ENCODE measurements at regions not wholly inside any gene's neighbourhood (a gene's known extent, or its start where the extent isn't known, plus 50 kb on each side); places are given as distances from the start of the nearest gene placed in this dataset.

DNA sequence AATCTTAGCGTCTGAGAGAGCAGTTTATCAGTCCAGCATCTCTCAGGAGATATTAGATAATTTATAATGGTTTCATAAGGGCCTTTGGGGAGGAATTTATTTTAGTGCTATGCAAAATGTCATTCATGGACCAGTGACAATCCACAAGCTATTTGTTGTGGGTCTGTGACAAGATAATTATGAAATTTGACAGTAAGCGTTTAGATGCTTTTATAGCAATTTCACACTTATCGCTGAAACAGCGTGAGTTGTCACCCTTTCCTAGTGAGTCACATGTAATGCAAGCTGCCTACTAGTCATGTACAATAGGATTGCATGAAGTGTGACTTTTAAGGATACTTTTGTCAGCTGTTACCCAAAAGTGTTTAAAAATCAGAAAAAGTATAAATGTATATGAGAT, 315.6 kb upstream of the THBS1 start:
- TF ChIP-seq CTCF (IDR thresholded peaks at IDR 0.05; ENCODE audit: low read depth, low read length) = no peak
- no peak overlapping the region for H3K4me3 ChIP-seq (ENCODE audit: low read depth, low read length)

DNA sequence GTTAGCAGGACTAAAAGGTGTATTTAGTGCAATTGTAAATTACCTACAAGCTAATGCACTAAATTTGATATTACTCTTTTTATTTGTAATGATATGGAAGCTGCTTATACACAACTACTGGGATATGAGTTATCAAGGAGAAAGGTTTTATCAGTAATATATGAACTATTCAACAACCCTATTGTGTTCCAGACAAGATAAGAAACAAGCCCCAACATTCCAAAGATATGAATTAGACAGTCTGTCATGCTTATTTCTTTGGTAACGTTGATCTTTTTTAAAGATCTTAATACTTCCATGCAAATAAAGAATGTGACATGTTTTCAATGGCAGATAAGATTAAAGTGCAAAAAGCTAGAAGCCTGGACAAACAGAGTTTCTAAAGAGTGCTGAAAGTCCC, 314.0 kb upstream of the THBS1 start:
- H3K4me3 ChIP-seq (ENCODE audit: low read depth, low read length) = no peak overlapping the region
- no peak for TF ChIP-seq CTCF (IDR thresholded peaks at IDR 0.05; ENCODE audit: low read depth, low read length)

DNA sequence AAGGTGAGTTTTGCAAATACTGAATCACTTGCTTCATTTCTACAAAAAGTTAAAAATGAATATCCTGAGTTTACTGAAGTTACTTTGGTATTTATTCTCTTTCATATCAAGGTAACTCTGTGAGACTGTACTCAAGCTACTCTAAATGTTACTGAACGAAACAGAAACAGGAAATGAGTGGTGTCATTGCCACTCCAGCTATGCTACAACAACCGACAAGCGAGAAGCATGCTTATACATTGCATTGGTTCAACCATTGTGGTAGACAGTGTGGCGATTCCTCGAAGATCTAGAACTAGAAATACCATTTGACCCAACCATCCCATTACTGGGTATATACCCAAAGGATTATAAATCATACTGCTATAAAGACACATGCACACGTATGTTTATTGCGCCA, 313.2 kb upstream of the THBS1 start:
- TF ChIP-seq CTCF (IDR thresholded peaks at IDR 0.05; ENCODE audit: low read depth, low read length) = no peak
- no peak overlapping the region for H3K4me3 ChIP-seq (ENCODE audit: low read depth, low read length)

DNA sequence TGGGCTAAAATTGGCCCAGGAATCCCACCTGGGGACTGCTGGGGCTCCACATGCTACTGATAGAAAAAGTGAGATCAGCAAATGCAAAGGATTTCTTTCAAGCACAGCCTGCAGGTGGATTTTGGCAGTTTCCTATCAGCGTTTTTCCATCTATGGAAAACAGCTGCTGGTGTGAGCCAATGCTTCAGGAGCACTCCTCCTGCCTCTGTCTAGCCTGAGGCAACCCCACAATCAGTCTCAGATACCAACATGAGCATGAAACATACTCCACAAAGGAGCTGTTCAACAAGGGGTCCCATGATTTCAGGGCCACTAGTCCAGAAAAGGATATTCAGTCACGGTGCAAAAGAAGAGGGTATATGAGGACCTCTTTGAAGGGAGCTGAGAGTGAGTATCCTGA, 311.5 kb upstream of the THBS1 start:
- no peak for TF ChIP-seq CTCF (IDR thresholded peaks at IDR 0.05; ENCODE audit: low read depth, low read length)

GRCh38 chr15:39269821-39270220, 311.1 kb upstream of the THBS1 start:
- H3K4me3 ChIP-seq (ENCODE audit: low read depth, low read length) = no peak overlapping the region
- no peak for TF ChIP-seq CTCF (IDR thresholded peaks at IDR 0.05; ENCODE audit: low read depth, low read length)

More for the DNA sequence above, 311.5 kb upstream of the THBS1 start:
- H3K4me3 ChIP-seq (ENCODE audit: low read depth, low read length) = no peak overlapping the region

GRCh38 chr15:39270221-39270855, 310.5 kb upstream of the THBS1 start:
- TF ChIP-seq CTCF (IDR thresholded peaks at IDR 0.05; ENCODE audit: low read depth, low read length) = no peak
- no peak overlapping the region for H3K4me3 ChIP-seq (ENCODE audit: low read depth, low read length)

GRCh38 chr15:39270934-39271333, 309.9 kb upstream of the THBS1 start:
- no peak for TF ChIP-seq CTCF (IDR thresholded peaks at IDR 0.05; ENCODE audit: low read depth, low read length)

More at GRCh38 chr15:39270934-39271333, 309.9 kb upstream of the THBS1 start:
- H3K4me3 ChIP-seq (ENCODE audit: low read depth, low read length) = no peak overlapping the region

Measured in WI38 (cell line).